GM21423 (cell line): ENCODE measurements at regions not wholly inside any gene's neighbourhood (a gene's known extent, or its start where the extent isn't known, plus 50 kb on each side); places are given as distances from the start of the nearest gene placed in this dataset.

ENCODE experiments used
- ATAC-seq: cut with Tn5 transposase; IDR thresholded peaks from one replicate; pipeline ENCODE4 v1.9.1; 2021; ENCODE audit warnings: mild to moderate bottlenecking, moderate library complexity; ENCODE audit not compliant: unreplicated experiment

DNA sequence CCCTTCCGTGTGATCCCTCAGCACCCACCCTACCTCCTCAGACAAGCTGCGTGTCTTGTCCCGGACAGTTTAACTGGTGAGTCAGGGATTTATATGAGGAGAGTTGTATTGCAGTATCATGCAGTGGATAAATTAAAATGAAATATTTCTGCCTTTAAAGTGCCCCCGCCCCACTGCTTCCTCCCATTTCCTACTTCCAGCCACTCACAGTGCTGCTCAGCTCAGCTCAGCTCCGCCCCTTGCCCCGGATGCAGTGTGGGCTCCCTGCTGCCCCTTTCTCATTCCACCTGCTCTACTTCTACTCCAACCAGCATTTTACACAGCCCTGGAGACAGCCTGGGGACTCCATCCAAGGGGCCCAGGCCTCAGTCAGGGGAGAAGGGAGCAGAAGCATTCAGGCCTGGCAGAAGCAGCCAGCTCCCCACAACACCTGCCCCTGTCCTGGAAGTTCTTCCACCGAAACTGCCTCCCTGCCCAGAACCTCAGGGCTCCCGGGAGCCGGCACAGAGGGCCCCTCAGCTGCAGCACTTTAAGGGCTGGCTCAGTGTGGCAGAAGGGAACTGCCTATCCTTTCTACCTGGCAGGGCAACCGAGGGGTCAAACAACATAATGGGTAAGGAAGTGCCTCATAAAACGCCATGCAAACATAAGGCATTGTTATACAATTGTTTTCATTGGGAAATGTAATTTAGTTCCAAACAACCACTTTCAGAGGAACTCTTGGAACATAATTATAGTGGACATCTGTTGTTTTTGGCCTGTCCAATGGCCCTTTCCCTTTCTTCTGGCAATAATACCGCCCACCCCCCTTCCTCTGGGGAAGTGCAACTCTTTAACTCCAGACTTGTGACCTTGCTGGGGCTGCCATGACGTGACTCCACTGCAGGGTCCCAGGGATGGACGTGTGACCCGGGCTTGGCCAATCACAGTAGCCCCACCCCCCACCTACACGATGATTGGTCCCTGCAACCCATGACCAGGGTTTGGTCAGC lies 102.3 kb downstream of the LIPG start:
- ATAC-seq = no peak

DNA sequence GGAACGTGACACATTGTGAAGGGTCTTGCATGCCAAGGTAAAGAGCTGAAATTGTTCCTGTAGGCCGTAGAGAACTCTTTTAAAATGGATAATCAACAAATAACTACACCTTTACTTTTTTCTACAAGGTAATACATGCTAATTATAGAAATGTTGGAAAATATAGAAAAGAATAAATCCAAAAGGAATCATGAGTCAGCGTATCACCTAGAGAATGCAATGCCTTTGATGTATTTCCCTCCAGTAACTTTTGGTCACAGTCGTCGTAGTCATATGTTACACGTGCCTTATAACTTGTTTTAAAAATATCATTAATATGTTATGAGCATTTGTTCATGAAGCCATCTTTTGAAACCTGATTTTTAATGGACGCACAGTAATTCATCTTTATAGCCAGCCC lies 100.6 kb downstream of the LIPG start:
- ATAC-seq = no peak

GRCh38 chr18:49658823-49659404 lies 97.1 kb downstream of the LIPG start:
- ATAC-seq = no peak

- no peak for ATAC-seq
Observed at GRCh38 chr18:49656073-49656692, 94.3 kb downstream of the LIPG start.

- ATAC-seq = no peak
Observed at GRCh38 chr18:49655266-49656072, 93.6 kb downstream of the LIPG start.

GRCh38 chr18:49654347-49654746 lies 92.5 kb downstream of the LIPG start:
- no peak for ATAC-seq

GRCh38 chr18:49652881-49653724 lies 91.2 kb downstream of the LIPG start:
- ATAC-seq = no peak

DNA sequence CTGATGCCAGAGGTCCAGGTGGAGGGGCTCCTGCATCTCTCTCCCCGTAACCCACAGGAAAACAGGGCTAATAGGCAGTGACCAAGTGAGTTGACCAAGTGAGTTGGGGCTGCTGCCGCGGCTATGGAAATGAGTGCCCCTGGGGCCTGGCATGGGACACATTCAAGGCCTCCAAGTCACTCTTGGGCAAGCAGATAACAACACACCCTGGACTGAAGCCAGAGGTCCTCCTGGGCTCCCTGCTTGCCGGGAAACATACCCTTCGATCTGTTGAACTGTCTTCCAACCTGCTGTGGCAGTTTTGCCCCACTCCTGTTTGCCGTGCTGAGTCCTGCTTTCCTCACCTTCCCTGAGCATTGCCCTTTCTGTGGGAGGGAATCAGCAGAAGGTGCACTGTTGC lies 89.2 kb downstream of the LIPG start:
- no peak for ATAC-seq

- no peak for ATAC-seq
Observed at GRCh38 chr18:49650426-49650891, 88.6 kb downstream of the LIPG start.

- ATAC-seq = no peak
Observed at GRCh38 chr18:49648811-49649210, 87.0 kb downstream of the LIPG start.
